Dendritic cell treated with granulocyte-macrophage colony-stimulating factor and Interleukin-4, amounts not matched to agents 40 ng/mL and 50 ng/mL, for 4 days (primary cell): ENCODE measurements at regions not wholly inside any gene's neighbourhood (a gene's known extent, or its start where the extent isn't known, plus 50 kb on each side); places are given as distances from the start of the nearest gene placed in this dataset.

Source experiments
- H3K27ac Mint-ChIP-seq: one replicate; pipeline ENCODE4 v1.8.0; 2022; ENCODE audit warnings: mild to moderate bottlenecking, mixed read lengths
- H3K27me3 Mint-ChIP-seq: one replicate; pipeline ENCODE4 v1.8.0; 2022; ENCODE audit warnings: mild to moderate bottlenecking, mixed read lengths
- H3K36me3 Mint-ChIP-seq: one replicate; pipeline ENCODE4 v1.8.0; 2022; ENCODE audit warnings: low read depth, mixed read lengths
- H3K4me1 Mint-ChIP-seq: one replicate; pipeline ENCODE4 v1.8.0; 2022; ENCODE audit warnings: low read depth, mixed read lengths
- H3K4me3 Mint-ChIP-seq: one replicate; pipeline ENCODE4 v1.8.0; 2022; ENCODE audit warnings: mild to moderate bottlenecking, moderate library complexity, mixed read lengths
- H3K9me3 Mint-ChIP-seq: one replicate; pipeline ENCODE4 v1.8.0; 2022; ENCODE audit warnings: mixed read lengths
- intact Hi-C: fragments of 100-400 bp; cut with micrococcal nuclease; formaldehyde crosslinking; loops from one replicate; pipeline ENCODE4 v1.15.0; 2022

GRCh38 chr3:168396861-168397260 is 301.1 kb upstream of the GOLIM4 start:
- Mint-ChIP-seq H3K4me1 (no peaks in the 10 kb centered on the region), H3K27me3 (no peaks in the 10 kb centered on the region), H3K36me3 (no peaks in the 10 kb centered on the region), H3K9me3 (no peaks in the 10 kb centered on the region), H3K27ac (no peak overlapping the region), H3K4me3 (no peak overlapping the region)
- intact Hi-C loops = no loop called here

- H3K9me3 Mint-ChIP-seq = no peaks in the 10 kb centered on the region
- no peaks in the 10 kb centered on the region for H3K27me3 Mint-ChIP-seq
- H3K4me1 Mint-ChIP-seq = no peaks in the 10 kb centered on the region
- no peak overlapping the region for H3K4me3 Mint-ChIP-seq
- H3K36me3 Mint-ChIP-seq = no peaks in the 10 kb centered on the region
- intact Hi-C loops = no loop called here
- H3K27ac Mint-ChIP-seq = no peak overlapping the region
Measured at GRCh38 chr3:168395551-168395950, 299.8 kb upstream of the GOLIM4 start.

GRCh38 chr3:168394439-168394838 is 298.7 kb upstream of the GOLIM4 start:
- Mint-ChIP-seq H3K27ac (no peak overlapping the region), H3K36me3 (no peaks in the 10 kb centered on the region), H3K27me3 (no peaks in the 10 kb centered on the region), H3K4me1 (no peaks in the 10 kb centered on the region), H3K9me3 (no peaks in the 10 kb centered on the region), H3K4me3 (no peak overlapping the region)
- intact Hi-C loops = no loop called here

- H3K36me3 Mint-ChIP-seq = no peaks in the 10 kb centered on the region
- H3K4me3 Mint-ChIP-seq = no peak overlapping the region
- H3K27me3 Mint-ChIP-seq = no peaks in the 10 kb centered on the region
- H3K27ac Mint-ChIP-seq = no peak overlapping the region
- intact Hi-C loops = no loop called here
- H3K4me1 Mint-ChIP-seq = no peaks in the 10 kb centered on the region
- H3K9me3 Mint-ChIP-seq = peaks cover 32% of the 10 kb centered on the region
Measured at GRCh38 chr3:168386301-168386700, 290.6 kb upstream of the GOLIM4 start.

GRCh38 chr3:168384990-168385389 is 289.3 kb upstream of the GOLIM4 start:
- Mint-ChIP-seq H3K27ac (no peak overlapping the region), H3K4me1 (no peaks in the 10 kb centered on the region), H3K4me3 (no peak overlapping the region), H3K9me3 (peaks cover 45% of the 10 kb centered on the region), H3K27me3 (no peaks in the 10 kb centered on the region), H3K36me3 (no peaks in the 10 kb centered on the region)
- intact Hi-C loops = no loop called here

- H3K27ac Mint-ChIP-seq = no peak overlapping the region
Measured at GRCh38 chr3:168383573-168383972, 287.8 kb upstream of the GOLIM4 start.

GRCh38 chr3:168371846-168372245 is 276.1 kb upstream of the GOLIM4 start:
- Mint-ChIP-seq H3K4me3 (no peak overlapping the region), H3K36me3 (no peaks in the 10 kb centered on the region), H3K9me3 (no peaks in the 10 kb centered on the region), H3K4me1 (no peaks in the 10 kb centered on the region), H3K27ac (no peak overlapping the region), H3K27me3 (no peaks in the 10 kb centered on the region)
- intact Hi-C loops = no loop called here

More at GRCh38 chr3:168383573-168383972, 287.8 kb upstream of the GOLIM4 start:
- Mint-ChIP-seq H3K9me3 (peaks cover 43% of the 10 kb centered on the region), H3K27me3 (no peaks in the 10 kb centered on the region), H3K4me1 (no peaks in the 10 kb centered on the region), H3K36me3 (no peaks in the 10 kb centered on the region), H3K4me3 (no peak overlapping the region)
- intact Hi-C loops = no loop called here

GRCh38 chr3:168364967-168365366 is 269.2 kb upstream of the GOLIM4 start:
- intact Hi-C loops = no loop called here
- Mint-ChIP-seq H3K27ac (no peak overlapping the region), H3K4me3 (no peak overlapping the region), H3K27me3 (no peaks in the 10 kb centered on the region), H3K36me3 (no peaks in the 10 kb centered on the region), H3K4me1 (no peaks in the 10 kb centered on the region), H3K9me3 (no peaks in the 10 kb centered on the region)

- intact Hi-C loops = no loop called here
- no peaks in the 10 kb centered on the region for H3K9me3 Mint-ChIP-seq
- no peaks in the 10 kb centered on the region for H3K36me3 Mint-ChIP-seq
- no peak overlapping the region for H3K4me3 Mint-ChIP-seq
- no peaks in the 10 kb centered on the region for H3K4me1 Mint-ChIP-seq
- H3K27ac Mint-ChIP-seq = no peak overlapping the region
- no peaks in the 10 kb centered on the region for H3K27me3 Mint-ChIP-seq
Measured at GRCh38 chr3:168362661-168363247, 267.0 kb upstream of the GOLIM4 start.

- Mint-ChIP-seq H3K4me1 (no peaks in the 10 kb centered on the region), H3K9me3 (no peaks in the 10 kb centered on the region), H3K27me3 (no peaks in the 10 kb centered on the region), H3K36me3 (no peaks in the 10 kb centered on the region), H3K4me3 (no peak overlapping the region), H3K27ac (no peak overlapping the region)
- intact Hi-C loops = no loop called here
Measured at GRCh38 chr3:168362156-168362555, 266.4 kb upstream of the GOLIM4 start.

- H3K9me3 Mint-ChIP-seq = no peaks in the 10 kb centered on the region
- intact Hi-C loops = no loop called here
- no peaks in the 10 kb centered on the region for H3K27me3 Mint-ChIP-seq
- no peak overlapping the region for H3K27ac Mint-ChIP-seq
- H3K4me3 Mint-ChIP-seq = no peak overlapping the region
- no peaks in the 10 kb centered on the region for H3K36me3 Mint-ChIP-seq
- H3K4me1 Mint-ChIP-seq = no peaks in the 10 kb centered on the region
Measured at GRCh38 chr3:168360993-168361392, 265.3 kb upstream of the GOLIM4 start.

- Mint-ChIP-seq H3K4me3 (no peak overlapping the region), H3K27me3 (no peaks in the 10 kb centered on the region), H3K27ac (no peak overlapping the region), H3K36me3 (no peaks in the 10 kb centered on the region), H3K9me3 (no peaks in the 10 kb centered on the region), H3K4me1 (no peaks in the 10 kb centered on the region)
- intact Hi-C loops = no loop called here
Measured at GRCh38 chr3:168342946-168343850, 247.5 kb upstream of the GOLIM4 start.

GRCh38 chr3:168341956-168342936 is 246.5 kb upstream of the GOLIM4 start:
- H3K36me3 Mint-ChIP-seq = no peaks in the 10 kb centered on the region
- no peaks in the 10 kb centered on the region for H3K4me1 Mint-ChIP-seq
- intact Hi-C loops = no loop called here
- H3K27me3 Mint-ChIP-seq = no peaks in the 10 kb centered on the region
- no peak overlapping the region for H3K4me3 Mint-ChIP-seq
- no peaks in the 10 kb centered on the region for H3K9me3 Mint-ChIP-seq
- no peak overlapping the region for H3K27ac Mint-ChIP-seq
